Fibroblast of skin of abdomen (primary cell): ENCODE measurements at regions not wholly inside any gene's neighbourhood (a gene's known extent, or its start where the extent isn't known, plus 50 kb on each side); places are given as distances from the start of the nearest gene placed in this dataset.
A peak's percentile ranks its signal among the peaks of the same experiment; 100 is the strongest.

Source experiments
- DNase-seq: peaks from one replicate; pipeline ENCODE4 v3.0.0-alpha.2; 2013

GRCh38 chr2:158905784-158906183, 62.7 kb upstream of the TANC1 start:
- DNase-seq = no peak

GRCh38 chr2:158907926-158908456, 60.4 kb upstream of the TANC1 start:
- no peak for DNase-seq

GRCh38 chr2:158912112-158912511, 56.3 kb upstream of the TANC1 start:
- no peak for DNase-seq

GRCh38 chr2:158912765-158913164, 55.7 kb upstream of the TANC1 start:
- no peak for DNase-seq

GRCh38 chr2:158914066-158914465, 54.4 kb upstream of the TANC1 start:
- peak; percentile 20 for DNase-seq

- DNase-seq = peak; percentile 53
These were observed 53.7 kb upstream of the TANC1 start for GRCh38 chr2:158914731-158915130.

GRCh38 chr2:158917121-158917520, 51.3 kb upstream of the TANC1 start:
- no peak for DNase-seq

GRCh38 chr2:158918452-158918851, 50.0 kb upstream of the TANC1 start:
- no peak for DNase-seq
